GM18505 (cell line): ENCODE measurements at regions not wholly inside any gene's neighbourhood (a gene's known extent, or its start where the extent isn't known, plus 50 kb on each side); places are given as distances from the start of the nearest gene placed in this dataset.

Source experiments
- ATAC-seq: cut with Tn5 transposase; IDR thresholded peaks from one replicate; pipeline ENCODE4 v1.9.1; 2021; ENCODE audit not compliant: unreplicated experiment
- POLR2A ChIP-seq: IDR thresholded peaks from 4 replicates; pipeline ENCODE4 v1.6.1; 2011; ENCODE audit warnings: borderline replicate concordance; ENCODE audit not compliant: insufficient read depth, insufficient read length; ENCODE audit errors: extremely low read depth

GRCh38 chr10:83312570-83312969, 826.7 kb upstream of the GHITM start:
- no peak for ATAC-seq
- no peak for TF ChIP-seq POLR2A

DNA sequence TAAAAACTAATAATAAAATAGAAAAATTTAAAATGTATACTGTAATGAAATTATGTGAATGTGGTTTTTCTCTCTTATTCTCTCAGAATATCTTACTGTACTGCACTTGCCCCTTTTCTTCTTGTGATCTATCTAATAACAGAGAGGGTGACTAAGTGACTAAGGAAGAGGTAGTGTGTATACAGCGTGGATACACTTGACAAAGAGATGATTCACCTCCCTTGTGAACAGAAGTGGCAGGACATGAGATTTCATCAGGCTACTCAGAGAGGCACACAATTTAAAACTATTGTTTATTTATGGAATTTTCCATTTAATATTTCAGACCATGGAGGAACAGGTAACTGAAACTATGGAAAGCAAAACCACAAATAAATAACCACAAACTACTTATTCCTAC, 806.6 kb upstream of the GHITM start:
- no peak for ATAC-seq
- TF ChIP-seq POLR2A, result no peak

DNA sequence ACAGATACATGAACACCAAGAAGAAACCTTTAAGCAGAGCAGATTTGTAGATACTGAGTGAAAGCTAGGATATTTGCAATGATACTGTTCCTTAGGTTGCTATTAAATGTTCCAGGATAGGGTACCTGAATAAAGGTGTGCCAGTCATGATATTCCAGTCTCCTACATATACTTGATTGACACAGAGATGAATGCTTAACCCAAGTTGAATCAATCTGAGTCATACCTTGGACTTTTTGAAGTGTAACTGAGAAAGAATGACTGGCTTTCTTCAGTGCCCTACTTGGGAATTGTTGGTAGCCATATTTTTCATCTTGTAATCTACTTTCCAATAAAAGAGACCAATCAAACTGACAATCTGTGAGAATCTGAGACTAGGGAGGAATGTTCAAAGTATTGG, 805.7 kb upstream of the GHITM start:
- no peak for TF ChIP-seq POLR2A
- no peak for ATAC-seq

DNA sequence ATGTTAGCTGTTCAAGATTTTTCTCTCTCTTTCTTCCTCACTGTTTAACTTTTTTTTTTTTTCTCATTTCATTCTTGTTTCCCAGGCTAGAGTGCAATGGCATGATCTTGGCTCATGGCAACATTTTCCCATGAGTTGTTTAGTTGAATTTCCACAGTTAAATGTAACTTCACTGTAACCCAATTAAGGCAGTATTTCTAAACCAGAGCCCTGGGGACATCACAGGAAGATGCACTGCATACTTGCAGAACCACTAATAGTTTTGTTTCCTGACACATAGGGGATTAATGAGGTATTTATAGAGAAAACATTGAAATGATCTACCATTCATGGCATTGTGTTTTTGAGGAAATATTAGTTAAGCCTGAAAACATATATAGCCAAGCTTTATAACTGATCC, 795.6 kb upstream of the GHITM start:
- no peak for ATAC-seq
- TF ChIP-seq POLR2A, result no peak

- no peak for ATAC-seq
- TF ChIP-seq POLR2A, result no peak
Measured at GRCh38 chr10:83346266-83346910, 792.9 kb upstream of the GHITM start.

DNA sequence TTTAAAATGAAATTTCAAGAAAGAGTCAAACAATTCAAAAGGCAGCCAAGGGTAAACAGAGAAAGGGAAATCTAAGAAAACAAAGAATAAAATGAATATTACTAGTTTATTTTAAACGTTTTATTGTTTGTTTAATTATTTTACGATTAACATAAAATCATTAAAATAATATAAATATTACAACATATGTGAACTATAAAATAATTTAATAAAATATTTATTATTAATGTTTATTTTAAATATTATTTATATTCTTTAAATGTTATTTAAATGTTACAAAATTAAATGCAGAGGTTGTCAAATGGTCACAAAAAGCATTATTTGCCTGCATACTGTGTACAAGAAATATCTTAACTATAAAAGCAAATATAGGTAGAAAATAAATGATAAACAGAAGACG, 786.7 kb upstream of the GHITM start:
- TF ChIP-seq POLR2A, result no peak
- no peak for ATAC-seq

DNA sequence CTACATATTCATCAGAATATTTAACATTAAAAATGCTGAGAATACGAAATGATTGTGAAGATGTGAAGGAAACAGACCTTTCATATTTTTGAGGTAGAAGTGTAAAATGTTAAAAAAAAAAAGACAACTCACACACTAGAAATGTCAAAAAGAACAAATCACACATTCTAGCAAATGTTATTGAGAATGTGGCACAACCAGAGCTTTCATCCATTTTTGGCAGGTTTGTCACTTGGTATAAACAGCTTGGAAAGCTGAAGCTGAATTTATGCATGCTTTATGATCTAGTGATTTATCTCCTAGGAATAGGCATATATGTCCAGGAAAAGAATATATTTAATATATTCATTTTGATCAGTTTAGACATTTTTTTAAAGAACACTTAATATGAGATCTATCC, 784.9 kb upstream of the GHITM start:
- no peak for ATAC-seq
- no peak for TF ChIP-seq POLR2A

DNA sequence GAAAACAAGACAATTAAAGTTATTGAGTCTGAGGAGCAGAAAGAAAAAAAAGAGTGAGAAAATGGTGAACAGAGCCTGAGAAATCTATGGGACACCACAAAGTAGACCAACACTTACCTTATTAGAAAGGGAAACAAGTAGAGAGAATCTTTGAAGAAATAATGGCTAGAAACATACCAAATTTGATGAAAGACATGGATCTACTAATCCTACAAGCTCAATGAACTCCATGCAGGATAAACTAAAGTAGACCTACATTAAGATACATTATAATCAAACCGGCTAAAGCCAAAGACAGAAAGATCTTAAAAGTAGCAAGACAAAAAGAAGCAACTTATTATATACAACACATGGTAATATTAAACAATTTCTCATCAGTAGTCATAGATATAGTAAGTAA, 782.3 kb upstream of the GHITM start:
- no peak for TF ChIP-seq POLR2A
- no peak for ATAC-seq

DNA sequence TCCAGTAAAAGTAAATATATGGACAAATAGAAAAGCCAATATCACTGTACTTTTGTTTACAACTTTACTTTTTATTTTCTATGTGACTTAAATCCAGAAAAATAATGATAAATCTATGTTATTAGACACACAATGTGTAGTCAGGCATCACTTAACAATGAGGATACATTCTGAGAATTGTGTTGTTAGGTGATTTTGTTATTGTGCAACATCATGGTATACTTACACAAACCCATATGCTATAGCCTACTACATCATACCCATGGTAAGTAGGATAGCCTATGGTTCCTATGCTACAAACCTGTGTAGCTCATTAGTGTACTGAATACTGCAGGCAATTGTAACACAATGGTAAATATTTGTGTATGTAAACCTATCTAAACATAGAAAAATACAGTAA, 781.7 kb upstream of the GHITM start:
- TF ChIP-seq POLR2A, result no peak
- no peak for ATAC-seq

DNA sequence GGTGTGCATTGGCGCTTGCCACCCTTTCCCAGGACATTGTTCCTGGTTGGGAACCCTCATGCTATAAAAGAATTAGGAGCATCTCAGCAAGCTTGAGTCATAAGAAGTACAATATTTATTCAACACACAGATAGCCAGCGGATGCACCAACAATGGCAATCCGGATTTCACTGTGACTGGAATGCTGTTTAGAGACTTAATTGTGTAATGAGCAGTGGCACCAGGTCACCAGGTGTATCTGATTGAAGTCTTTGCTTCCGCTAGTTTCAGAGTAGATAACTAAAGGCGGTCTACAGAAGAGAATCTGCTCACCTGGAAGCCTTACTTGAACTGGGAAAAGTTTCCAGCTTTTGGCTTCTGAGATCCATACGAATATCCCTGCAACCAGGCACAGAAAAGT, 772.3 kb upstream of the GHITM start:
- no peak for TF ChIP-seq POLR2A
- ATAC-seq, result no peak

GRCh38 chr10:83371696-83372490, 767.4 kb upstream of the GHITM start:
- ATAC-seq, result no peak
- no peak for TF ChIP-seq POLR2A

DNA sequence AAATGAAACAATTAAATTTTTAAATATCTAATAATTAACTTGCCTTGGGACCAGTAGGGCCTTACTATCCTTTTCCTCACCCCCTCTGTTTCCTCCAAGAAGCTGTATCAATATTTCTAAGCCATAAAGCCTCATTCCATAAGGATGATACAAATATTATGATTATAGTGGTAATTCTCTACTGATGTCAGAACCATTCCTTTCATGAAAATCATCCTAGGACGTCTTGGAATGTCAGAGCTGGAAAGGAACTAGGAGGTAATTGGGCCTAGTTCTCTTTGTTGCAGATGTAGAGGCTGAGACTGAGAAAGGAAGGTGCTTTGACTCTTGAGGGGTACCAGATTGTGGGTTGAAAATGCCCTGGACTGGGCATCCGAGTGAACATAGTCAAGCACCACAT, 766.7 kb upstream of the GHITM start:
- no peak for ATAC-seq
- no peak for TF ChIP-seq POLR2A

- no peak for ATAC-seq
Measured at GRCh38 chr10:83373671-83374070, 765.6 kb upstream of the GHITM start.

DNA sequence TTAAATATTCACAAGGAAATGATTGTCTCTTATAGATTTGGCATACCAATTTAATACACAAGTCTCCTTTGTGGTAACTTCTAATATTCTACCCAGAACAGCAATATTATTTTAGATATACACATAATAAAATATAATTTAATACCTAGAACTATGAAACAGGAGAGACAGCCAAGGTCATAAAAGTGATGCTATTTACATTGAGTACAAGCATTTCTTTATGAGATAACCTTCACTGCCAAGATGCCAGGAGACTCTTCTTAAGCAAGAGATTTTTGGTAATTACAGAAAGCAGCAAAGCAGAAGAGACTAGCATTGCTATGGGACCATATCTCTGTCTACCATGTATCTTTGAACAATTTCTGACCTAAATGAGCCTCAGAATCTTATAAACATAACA, 764.6 kb upstream of the GHITM start:
- no peak for ATAC-seq
- no peak for TF ChIP-seq POLR2A

More at GRCh38 chr10:83373671-83374070, 765.6 kb upstream of the GHITM start:
- no peak for TF ChIP-seq POLR2A
